GM18909 (cell line): ENCODE measurements at regions not wholly inside any gene's neighbourhood (a gene's known extent, or its start where the extent isn't known, plus 50 kb on each side); places are given as distances from the start of the nearest gene placed in this dataset.

ENCODE experiments used
- ATAC-seq: cut with Tn5 transposase; IDR thresholded peaks from one replicate; pipeline ENCODE4 v1.9.1; 2021; ENCODE audit warnings: mild to moderate bottlenecking; ENCODE audit not compliant: unreplicated experiment, poor library complexity

- no peak for ATAC-seq
Observed at GRCh38 chr1:5374192-5374591, 618.0 kb downstream of the NPHP4 start.

- ATAC-seq = no peak
Observed at GRCh38 chr1:5373281-5373680, 618.9 kb downstream of the NPHP4 start.

- ATAC-seq = no peak
Observed at GRCh38 chr1:5371270-5371669, 621.0 kb downstream of the NPHP4 start.

GRCh38 chr1:5370311-5370710 is 621.9 kb downstream of the NPHP4 start:
- no peak for ATAC-seq

GRCh38 chr1:5369223-5369622 is 623.0 kb downstream of the NPHP4 start:
- no peak for ATAC-seq

GRCh38 chr1:5368201-5368600 is 624.0 kb downstream of the NPHP4 start:
- no peak for ATAC-seq

GRCh38 chr1:5367306-5367705 is 624.9 kb downstream of the NPHP4 start:
- no peak for ATAC-seq

- no peak for ATAC-seq
Observed at GRCh38 chr1:5365751-5366150, 626.5 kb downstream of the NPHP4 start.

GRCh38 chr1:5364591-5364990 is 627.6 kb downstream of the NPHP4 start:
- ATAC-seq = no peak

- no peak for ATAC-seq
Observed at GRCh38 chr1:5354681-5355080, 637.5 kb downstream of the NPHP4 start.

GRCh38 chr1:5351366-5351765 is 640.9 kb downstream of the NPHP4 start:
- ATAC-seq = no peak

- ATAC-seq = no peak
Observed at GRCh38 chr1:5349526-5349925, 642.7 kb downstream of the NPHP4 start.

- no peak for ATAC-seq
Observed at GRCh38 chr1:5348732-5349465, 643.3 kb downstream of the NPHP4 start.

GRCh38 chr1:5347726-5348125 is 644.5 kb downstream of the NPHP4 start:
- no peak for ATAC-seq

GRCh38 chr1:5345556-5345955 is 646.7 kb downstream of the NPHP4 start:
- no peak for ATAC-seq

GRCh38 chr1:5343256-5344020 is 648.8 kb downstream of the NPHP4 start:
- no peak for ATAC-seq

GRCh38 chr1:5342830-5343229 is 649.4 kb downstream of the NPHP4 start:
- ATAC-seq = no peak

GRCh38 chr1:5342172-5342571 is 650.1 kb downstream of the NPHP4 start:
- no peak for ATAC-seq

- no peak for ATAC-seq
Observed at GRCh38 chr1:5341471-5341870, 650.8 kb downstream of the NPHP4 start.

GRCh38 chr1:5340560-5341130 is 651.6 kb downstream of the NPHP4 start:
- ATAC-seq = no peak

- ATAC-seq = no peak
Observed at GRCh38 chr1:5338466-5338865, 653.8 kb downstream of the NPHP4 start.
